NCI-H146 (cell line): ENCODE measurements at regions not wholly inside any gene's neighbourhood (a gene's known extent, or its start where the extent isn't known, plus 50 kb on each side); places are given as distances from the start of the nearest gene placed in this dataset.

Experiments used
- DNase-seq: peaks from one replicate; lab custom pipeline; 2025; lab: John Stamatoyannopoulos, UW

DNA sequence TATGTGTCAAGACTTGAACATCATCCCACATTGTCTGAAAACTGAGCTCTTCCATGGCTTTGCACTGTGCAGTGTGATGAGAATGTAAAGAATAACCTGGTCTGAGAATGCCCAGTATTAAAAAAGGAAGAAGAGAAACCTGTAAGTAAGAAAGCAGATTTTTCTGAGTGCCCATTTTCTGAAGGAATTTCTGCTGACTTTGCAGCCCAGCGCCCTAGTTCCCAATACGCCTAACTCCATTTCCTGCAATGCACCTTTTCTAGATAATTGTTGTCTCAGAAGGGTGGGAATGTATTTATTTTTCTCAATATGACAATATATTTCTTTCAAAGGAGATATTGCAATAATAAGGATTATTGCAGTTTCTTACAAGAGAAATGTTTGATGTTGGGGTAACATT lies 231.5 kb downstream of the HAO1 start:
- no peak for DNase-seq

DNA sequence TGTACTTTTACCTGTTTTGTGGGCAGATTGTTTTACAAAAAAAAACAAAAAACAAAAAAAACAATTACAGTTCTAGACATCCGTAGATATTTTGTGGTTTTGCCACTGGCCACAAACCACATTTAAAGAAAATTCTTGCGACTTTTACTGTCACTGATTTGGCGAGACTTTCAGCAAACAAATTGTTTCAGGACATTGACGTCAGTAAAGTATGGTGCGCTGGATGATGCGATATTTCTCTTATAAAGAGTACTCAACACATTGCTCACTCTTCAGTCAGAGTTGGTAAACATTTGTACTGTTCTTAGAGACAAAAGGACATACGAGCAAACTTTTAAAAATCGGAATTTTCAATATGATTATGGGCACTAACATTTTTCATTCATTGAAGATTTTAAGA lies 229.8 kb downstream of the HAO1 start:
- no peak for DNase-seq

DNA sequence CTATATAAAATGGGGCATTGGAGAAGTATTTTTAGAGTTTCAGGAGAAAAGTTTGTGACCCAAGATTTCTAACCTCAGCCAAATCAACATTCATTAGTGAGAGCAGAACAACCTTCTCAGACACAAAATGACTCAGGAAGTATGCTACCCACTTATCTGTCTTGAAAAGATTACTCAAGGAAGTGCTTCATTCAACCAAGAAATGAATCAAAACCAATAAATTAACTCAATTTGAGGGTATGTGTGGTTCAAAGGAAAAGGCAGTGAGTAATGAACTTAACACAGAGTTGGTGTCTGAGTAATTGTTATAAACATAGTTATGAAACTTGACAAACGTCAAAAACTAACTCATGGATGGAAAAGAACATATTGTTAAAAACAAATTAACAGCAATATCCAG lies 227.6 kb downstream of the HAO1 start:
- no peak for DNase-seq

DNA sequence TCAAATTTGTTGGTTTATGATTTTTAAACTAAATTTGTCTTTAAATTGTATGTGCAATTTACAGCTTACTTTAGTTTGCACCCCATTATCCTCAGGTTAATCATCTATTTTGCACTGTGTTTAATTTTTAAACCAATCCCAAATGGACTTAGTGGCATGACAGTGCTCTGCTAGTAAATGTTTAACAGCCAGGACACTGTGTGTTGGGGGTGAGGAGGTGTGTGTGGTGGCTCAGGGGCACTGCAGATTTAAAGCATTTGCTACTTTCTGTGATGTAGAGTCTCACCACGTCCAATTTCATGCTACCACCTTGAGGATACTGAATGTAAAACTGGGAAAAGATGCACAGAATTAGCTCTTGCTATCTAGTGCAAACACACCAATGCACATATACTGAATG lies 225.7 kb downstream of the HAO1 start:
- no peak for DNase-seq

DNA sequence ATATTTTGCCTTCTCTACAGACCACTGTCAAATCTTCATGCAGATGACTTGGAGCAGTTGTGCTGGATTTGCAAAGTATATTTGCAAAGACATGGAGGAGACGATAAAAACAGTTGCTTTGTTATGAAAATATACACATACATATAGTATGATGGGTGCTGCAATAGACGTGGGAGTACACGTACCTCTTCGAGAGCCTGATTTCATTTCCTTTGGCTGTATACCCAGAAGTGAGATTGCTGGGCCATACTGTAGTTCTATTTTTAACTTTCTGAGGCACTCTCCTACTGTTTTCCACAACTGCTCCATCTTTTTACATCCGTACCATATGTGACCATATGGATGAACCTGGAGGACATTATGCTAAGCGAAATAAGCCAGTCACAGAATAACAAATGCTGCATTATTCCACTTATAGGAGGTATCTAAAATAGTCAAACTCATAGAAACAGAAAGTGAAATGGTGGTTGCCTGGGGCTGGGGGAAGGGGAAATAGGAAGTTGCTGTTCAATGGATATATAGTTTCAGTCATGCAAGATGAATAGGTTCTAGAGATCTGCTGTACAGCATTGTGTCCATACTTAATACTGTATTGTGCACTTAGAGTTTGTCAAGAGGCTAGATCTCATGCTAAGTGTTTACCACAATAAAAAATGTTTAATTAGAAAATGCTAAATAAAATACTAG lies 223.8 kb downstream of the HAO1 start:
- no peak for DNase-seq

DNA sequence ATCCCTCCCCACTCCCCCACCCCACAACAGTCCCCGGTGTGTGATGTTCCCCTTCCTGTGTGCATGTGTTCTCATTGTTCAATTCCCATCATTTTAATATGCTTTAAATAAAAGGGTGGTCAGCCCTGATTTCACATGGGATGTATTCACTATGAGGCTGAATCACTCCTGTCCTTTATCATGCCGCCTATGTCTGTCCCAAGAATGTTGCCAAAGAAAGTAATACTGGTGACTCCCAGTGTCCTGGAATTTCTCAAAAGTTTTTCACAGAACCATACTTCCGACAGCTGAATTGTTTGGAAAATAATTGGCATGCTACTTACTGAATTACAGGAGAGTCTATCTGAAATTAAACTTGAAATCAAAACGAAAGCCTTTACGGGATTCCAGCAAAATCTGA lies 217.7 kb downstream of the HAO1 start:
- no peak for DNase-seq

DNA sequence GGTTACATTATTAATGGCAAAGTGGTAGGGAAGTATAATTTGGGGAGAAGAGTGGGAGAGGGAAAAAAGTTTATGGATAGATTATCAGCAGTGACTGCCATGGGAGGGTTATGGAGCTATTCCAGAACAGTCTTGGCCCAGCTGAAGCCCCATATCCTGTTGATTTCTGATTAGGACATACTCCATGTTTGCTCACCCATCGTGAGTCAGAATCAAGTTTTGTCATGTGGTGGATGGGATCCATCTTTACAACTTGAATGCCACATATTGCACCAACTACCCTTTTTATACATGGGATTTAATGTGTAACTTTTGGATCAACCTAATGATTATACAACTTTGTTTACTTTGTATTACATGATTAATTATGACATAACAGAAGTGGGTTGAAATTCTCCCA lies 217.0 kb downstream of the HAO1 start:
- no peak for DNase-seq

DNA sequence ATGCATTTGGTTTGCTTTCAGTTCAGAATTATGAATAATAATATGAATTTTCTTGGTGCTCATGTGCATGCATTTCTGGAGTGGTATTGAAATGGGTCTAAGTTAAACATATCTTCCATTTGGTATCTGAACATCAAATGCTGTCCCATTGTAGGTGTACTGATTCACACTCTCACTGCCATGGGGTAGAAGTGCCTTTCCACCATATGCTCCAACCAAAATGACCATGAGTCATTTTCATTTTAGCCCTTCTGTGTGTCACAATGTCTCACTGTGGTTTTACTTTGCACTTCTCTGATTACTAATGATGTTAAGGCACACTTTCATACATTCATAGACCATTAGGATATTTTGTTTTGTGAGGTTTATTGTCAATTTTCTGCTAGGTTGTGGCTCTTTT lies 211.9 kb downstream of the HAO1 start:
- DNase-seq = no peak

DNA sequence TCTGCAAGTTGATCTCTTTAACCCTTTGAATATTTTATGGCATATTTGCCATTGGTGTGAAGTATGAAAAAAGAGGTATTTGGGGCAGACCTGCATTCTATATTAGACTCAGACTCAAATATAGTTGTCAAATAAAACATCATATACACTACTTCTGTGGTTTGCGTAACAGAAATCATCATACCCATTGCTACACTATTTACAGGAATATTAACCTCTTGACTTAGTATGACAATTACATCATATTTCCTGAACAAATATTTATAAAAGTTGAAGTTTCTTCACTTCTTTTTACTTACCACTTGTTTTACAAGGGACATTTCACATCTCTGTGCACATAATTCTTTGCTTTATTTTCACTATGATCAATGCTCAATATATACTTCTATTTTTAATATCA lies 206.0 kb downstream of the HAO1 start:
- DNase-seq = no peak

DNA sequence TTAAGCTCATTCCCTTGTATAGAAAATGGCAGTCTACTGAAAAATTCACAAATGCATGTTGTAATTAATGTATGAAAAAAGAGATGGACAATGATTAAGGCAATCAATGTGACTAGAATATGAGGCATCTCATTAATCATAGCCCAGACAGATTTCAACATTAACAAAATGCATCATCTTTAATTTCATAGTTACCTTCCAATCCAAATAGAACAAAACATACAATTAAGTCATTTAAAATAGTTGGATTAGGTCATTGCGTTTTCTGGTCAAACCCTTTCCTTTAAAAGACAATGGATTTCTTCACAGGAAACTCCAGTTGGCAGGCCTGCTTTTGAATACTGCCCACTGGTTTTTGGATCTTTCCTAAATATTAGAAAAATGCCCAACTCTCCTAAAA lies 203.9 kb downstream of the HAO1 start:
- DNase-seq = no peak

DNA sequence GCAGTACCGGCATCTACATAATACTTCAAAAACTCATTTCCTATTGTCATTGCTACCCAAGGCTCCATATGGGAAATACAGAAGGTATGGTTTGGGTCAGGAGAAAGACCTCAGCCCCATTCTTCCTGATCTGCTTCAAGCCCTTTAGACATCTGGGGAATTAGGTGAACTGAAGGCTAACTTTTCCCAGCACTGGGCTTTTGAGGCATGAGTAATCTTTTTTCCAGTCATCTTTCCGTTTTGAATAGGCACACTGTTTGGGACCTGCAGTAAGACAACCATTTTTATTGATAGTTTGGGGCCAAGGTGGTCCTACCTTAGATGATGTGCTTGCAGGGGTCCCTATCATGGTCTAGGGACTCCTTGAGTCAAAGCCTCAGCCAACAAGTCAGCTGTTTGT lies 198.4 kb downstream of the HAO1 start:
- no peak for DNase-seq

DNA sequence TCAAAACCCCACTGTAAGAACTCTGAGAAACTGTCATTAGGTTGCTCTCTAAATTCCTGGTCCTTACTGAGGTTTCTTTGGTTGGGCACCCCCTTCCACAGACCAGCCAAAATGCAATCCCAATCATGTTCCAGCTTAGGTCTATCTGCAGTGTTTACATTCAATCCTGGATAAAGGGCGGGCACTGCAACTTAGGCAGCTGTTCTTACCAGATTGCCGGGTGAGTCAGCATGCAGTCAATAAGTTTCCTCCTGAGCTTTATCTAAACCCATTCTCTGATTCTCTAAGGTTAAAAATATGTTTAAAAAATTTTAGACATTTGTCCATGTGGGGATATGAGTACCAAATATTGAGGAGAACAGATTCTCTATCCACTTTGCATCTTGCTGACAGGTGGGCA lies 197.8 kb downstream of the HAO1 start:
- peak; percentile 85 for DNase-seq

DNA sequence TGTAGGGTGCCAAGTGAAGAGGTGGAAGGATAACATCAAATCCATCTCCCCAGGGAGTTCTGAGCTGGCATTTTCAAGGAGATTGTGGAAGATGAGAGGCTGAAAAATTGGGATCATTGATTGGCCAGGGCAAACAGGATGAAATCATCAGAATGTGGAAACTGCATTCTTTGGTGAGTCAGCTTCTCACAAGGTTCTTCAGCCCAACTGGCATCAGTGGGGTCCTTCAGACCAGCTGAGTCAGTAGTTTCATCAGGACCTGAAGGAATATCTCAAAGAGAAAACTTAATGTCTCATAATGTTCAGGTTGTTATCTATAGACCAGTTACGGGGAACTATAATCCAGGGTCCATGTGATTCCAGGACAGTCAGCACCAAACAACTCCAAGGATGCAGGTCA lies 195.8 kb downstream of the HAO1 start:
- no peak for DNase-seq

DNA sequence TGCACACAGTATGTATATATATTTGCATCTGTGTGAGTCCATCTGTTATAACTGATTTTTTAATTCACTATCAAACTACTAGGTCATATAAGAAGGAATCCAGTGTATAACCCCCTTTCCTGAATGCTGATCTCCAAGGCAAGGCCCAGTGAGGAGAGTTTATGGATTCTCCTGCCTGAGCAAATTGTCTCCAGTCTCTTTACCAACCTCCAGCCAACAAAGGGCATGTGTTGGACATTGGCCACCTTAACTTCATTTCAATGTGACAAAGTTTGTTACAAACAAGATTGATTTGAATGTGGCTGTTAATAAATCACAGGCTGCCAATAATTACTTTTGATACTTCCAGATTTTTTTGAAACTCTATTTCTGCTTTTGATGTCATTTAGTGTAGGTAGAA lies 191.6 kb downstream of the HAO1 start:
- no peak for DNase-seq

DNA sequence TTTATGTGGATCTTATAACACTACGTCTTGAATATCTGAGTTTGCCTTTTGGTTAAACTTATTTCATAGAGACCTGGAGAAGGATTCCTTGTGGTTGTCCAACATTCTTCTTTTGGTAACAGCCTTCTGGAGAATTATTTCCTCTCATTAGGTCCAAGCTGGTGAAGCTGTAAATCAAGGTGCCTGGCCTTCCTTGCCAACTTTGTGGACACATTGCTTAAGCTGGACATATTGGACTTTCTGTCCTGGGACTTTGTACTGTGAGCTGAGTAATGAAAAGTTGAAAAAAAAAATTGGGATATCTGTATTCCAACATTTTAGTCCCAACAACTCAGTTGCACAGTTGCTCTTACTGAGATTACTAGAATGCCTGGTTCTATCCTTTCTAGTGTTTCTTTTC lies 186.2 kb downstream of the HAO1 start:
- no peak for DNase-seq

DNA sequence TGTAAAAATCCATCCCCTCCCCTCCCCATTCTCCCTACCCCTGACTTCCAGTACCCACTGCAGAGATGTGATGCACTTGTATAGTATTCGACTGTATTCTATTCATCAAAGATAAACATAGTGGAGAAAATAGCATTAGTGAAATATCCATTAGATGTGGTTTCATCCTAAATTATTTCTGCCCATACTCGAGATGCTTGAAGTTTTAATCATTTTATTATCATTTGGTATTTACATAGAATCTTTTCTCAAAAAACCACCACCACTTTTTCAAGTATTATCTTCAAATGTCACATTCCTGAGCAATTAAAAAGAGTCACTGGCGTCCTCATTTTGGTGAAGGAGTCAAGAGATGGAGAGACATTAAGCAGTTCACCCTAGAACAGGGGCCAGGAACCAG lies 181.9 kb downstream of the HAO1 start:
- DNase-seq = no peak

DNA sequence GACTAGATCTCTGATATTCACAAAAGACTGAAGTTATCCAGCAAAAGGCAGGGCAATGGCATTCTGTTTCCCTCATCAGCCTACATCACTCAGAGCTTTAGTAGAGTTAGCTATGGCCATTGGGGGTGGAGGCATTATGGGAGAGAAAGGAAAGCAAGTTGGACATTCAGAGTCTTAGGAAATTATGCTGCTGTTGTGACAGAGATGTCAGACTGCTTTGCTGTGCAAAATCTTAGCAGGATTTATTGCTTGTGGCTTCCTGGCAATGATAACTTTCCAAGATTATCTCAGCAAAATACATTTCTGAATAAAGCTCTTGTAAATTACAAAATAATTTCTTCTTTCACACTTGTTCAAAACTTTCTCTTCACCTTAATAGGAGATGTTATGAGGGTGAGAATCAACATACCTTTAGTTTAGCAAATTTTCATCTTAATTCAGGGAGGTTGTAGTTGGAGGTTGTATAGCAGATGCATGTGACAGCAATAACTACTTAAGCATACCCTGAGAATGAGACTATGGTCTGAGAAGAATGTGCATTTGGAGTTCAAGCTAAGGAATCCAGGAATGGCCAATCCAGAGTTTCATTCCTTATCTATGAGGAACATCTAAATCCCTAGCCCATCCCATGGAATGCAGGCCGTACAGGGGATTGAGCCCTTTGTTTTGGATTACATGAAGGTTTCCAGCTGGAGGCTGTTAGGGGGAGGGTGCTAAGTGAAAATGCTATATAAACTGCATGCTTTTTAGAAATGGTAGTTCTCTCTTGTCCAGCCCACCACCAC lies 179.8 kb downstream of the HAO1 start:
- DNase-seq = no peak

DNA sequence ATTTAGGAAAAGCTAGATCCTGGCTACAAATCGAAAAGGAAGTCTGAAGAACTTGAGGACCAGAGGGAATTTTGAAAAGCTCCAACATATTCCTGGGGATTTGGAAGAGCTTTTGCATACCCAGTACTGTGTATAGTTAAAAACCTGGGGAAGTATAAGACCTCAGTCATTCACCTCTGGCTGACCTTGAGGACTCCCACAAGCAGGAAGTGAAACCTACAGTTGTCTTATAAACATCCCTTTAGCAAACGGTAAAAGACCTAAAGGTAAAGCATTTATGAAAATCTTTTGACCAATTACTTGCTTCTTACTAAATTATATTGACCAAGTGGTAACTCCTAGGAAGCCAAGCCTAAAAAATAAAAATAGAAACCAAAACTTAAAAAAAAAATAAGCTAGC lies 175.0 kb downstream of the HAO1 start:
- no peak for DNase-seq

DNA sequence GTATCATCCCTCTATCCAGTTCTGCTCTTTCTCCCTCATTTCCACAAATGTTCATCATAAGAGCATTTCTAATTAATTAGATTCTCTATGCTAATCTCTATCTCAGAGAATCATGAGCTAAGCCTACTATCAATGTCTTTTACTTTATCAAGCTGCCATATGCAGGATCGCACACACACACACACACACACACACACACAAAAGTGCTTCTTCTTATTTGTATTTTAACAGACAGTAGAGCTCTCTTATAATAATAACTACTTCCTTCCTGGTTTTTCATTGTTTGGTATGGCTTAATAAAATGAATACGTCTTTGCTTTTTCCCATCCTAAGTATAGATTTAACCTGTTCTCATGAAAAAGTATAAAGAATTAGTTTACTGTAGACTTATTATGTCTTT lies 170.2 kb downstream of the HAO1 start:
- DNase-seq = peak; percentile 68

DNA sequence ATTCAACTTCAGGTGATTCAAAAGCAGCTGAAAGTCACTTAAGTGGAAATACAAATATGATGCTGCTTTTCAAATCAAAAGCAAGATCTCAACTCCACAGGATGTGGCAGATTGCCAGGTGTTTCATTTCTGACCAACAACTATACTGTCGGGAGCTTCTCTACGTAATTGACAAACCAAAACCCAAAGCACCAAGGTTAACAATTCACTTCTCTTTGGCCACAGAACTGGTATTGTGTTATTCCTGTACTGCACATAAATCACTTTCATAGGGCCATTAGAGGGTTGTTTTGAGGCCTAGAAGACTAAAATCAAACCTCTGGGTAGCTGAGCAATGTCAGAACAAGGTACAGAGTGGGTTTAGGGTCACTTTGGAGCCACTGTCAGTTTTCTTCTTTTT lies 169.7 kb downstream of the HAO1 start:
- DNase-seq = peak; percentile 97

DNA sequence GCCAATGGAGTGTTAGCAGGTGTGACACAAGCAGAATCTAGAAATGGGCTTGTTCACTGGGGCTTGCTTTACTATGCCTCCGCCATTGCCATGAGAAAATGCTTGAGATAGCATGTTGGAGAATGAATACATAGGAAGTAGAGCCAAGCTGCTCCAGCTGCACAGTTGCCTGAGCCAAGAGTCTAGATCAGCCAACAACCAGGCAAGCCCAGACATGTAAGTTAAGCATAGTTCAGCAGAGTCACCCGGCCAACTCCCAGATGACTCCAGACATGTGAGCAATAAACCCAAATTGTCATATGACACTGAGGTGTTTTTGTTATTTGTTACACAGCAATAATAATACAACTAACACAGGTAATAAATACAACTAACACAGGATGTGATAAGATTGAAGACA lies 167.9 kb downstream of the HAO1 start:
- peak; percentile 70 for DNase-seq

DNA sequence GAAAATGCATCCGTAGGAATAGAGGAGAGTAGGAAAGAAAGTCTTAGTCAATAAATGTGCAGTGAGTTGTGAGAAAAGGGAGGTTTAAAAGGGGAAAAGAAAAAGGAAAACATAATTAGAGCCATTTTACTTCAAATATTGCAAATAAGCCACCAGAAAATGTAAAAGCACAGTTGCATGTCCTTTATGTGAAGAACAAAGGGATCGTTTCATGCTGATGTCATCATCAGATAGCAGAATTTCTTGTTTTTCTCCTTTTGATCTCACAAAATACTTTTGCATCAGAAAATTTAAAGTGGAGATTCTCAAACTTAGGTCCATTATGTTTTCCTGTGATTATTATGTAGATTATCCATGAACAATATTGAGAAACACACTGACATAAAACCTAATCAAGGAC lies 166.7 kb downstream of the HAO1 start:
- no peak for DNase-seq

DNA sequence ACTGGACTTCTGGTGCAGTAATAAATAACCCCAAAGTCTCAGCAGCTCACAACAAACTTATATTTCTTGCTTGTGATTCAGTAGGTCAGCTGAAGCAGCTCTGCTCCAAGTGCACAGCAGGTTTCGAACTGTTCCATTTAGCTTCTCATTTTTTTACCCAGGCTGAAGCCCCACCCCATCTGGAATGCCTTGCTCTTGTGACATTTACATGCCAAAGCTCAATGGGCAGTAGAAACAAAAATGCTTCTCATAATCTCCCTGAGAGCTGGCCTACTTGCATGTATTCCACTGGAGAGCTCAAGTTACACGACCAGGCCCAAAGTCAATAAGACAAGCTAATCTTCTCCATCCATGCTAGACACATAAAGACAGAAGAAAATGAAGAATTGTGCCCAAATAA lies 165.2 kb downstream of the HAO1 start:
- no peak for DNase-seq

DNA sequence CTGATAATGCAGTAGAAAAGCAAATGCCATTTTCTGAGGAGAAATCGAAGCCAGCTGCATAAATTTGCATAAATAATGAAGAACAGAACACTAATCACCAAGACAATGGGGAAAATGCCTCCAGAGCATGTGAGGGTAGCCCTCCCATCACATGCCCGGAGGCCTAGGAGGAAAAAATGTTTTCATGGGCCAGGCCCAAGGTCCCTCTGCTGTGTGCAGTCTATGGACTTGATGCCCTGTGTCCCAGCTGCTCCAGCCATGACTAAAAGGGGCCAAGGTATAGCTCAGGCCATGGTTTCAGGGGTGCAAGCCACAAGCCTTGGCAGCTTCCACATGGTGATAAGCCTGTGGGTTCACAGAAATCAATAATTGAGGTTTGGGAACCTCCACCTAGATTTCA lies 164.1 kb downstream of the HAO1 start:
- DNase-seq = no peak
